ENCODE measurements at regions not wholly inside any gene's neighbourhood (a gene's known extent, or its start where the extent isn't known, plus 50 kb on each side); places are given as distances from the start of the nearest gene placed in this dataset.

DNA sequence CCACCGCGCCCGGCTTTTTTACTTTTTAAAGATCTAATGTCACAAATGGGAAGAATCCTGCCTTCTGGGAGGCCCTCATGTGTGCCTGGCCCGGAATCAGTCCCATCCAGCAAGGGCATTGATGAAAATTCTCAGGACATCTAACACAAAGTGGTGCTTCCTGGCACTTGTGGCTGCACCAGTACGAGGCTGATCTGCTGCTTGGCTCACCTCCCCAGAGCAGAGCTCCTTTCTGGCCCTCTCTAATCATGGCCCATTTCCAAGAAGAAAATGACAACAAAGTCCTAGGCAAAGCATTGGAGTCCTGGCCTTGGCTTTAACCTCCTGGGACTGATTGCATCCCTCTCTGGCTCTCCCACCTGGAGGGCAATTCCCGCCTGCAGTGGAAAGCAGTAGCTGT, 50.7 kb upstream of the SIAH1 start:
- DNase-seq: no peak

DNA sequence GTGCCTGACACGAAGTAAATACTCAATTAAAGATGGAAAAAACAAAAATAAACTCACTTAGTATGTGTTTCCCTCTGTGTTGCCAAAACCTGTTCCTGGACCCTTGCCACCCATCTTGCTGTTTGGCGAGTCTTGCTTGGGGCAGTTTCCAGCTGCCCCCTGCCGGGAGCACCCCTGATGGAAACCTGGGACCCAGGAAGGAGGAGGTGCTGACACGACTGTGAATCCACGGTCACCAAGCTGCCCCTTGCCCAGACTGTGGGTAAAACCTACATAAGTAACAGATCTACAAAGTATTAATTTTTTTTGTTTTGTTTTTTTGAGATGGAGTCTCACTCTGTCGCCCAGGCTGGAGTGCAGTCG, 50.1 kb upstream of the SIAH1 start:
- no peak for DNase-seq
